H7 (cell line): ENCODE measurements at regions not wholly inside any gene's neighbourhood (a gene's known extent, or its start where the extent isn't known, plus 50 kb on each side); places are given as distances from the start of the nearest gene placed in this dataset.
"Not testable (repeated sequence)": the region's sequence is repeated elsewhere in the genome, so short reads cannot be mapped to it uniquely, and the experiment has no call there.

Experiments used
- DNase-seq: peaks from one replicate; pipeline ENCODE4 v3.0.0; 2012
- H3K27me3 ChIP-seq: 2 replicates; pipeline ENCODE4 v1.6.0; 2011; ENCODE audit warnings: mild to moderate bottlenecking, low read length; ENCODE audit not compliant: control insufficient read depth, insufficient read depth
- H3K36me3 ChIP-seq: replicated peaks from 2 replicates; pipeline ENCODE4 v1.5.1; 2011; ENCODE audit warnings: low read length; ENCODE audit not compliant: control insufficient read depth, insufficient read depth
- H3K4me3 ChIP-seq: 2 replicates; pipeline ENCODE4 v1.5.1; 2011; ENCODE audit warnings: low read depth, mild to moderate bottlenecking, control low read depth, low read length, moderate library complexity; ENCODE audit not compliant: insufficient read depth

- Histone ChIP-seq H3K4me3 (no peak overlapping the region), H3K27me3 (no peaks in the 10 kb centered on the region; the same call in 1 of the 2 replicates), H3K36me3 (no peaks in the 10 kb centered on the region)
- DNase-seq, result no peak
These were observed 253.9 kb downstream of the AGTPBP1 start for GRCh38 chr9:85487872-85488271.

- Histone ChIP-seq H3K4me3 (no peak overlapping the region), H3K36me3 (no peaks in the 10 kb centered on the region), H3K27me3 (no peaks in the 10 kb centered on the region; the same call in 1 of the 2 replicates)
- no peak for DNase-seq
These were observed 257.5 kb downstream of the AGTPBP1 start for GRCh38 chr9:85484235-85484634.

GRCh38 chr9:85483208-85483607 is 258.5 kb downstream of the AGTPBP1 start:
- no peaks in the 10 kb centered on the region for H3K36me3 ChIP-seq
- no peaks in the 10 kb centered on the region; the same call in 1 of the 2 replicates for H3K27me3 ChIP-seq
- no peak for DNase-seq

GRCh38 chr9:85479305-85479704 is 262.4 kb downstream of the AGTPBP1 start:
- DNase-seq, result no peak
- no peaks in the 10 kb centered on the region; the same call in 1 of the 2 replicates for H3K27me3 ChIP-seq
- H3K4me3 ChIP-seq, result no peak overlapping the region
- no peaks in the 10 kb centered on the region for H3K36me3 ChIP-seq

More at GRCh38 chr9:85483208-85483607, 258.5 kb downstream of the AGTPBP1 start:
- no peak overlapping the region for H3K4me3 ChIP-seq

- no peak for DNase-seq
- H3K36me3 ChIP-seq, result no peaks in the 10 kb centered on the region
These were observed 262.9 kb downstream of the AGTPBP1 start for GRCh38 chr9:85478847-85479246.

GRCh38 chr9:85474896-85475295 is 266.9 kb downstream of the AGTPBP1 start:
- H3K27me3 ChIP-seq, H3K36me3 ChIP-seq, H3K4me3 ChIP-seq, DNase-seq: not testable (repeated sequence)

More at GRCh38 chr9:85478847-85479246, 262.9 kb downstream of the AGTPBP1 start:
- Histone ChIP-seq H3K4me3 (no peak overlapping the region), H3K27me3 (no peaks in the 10 kb centered on the region; the same call in 1 of the 2 replicates)

- Histone ChIP-seq H3K27me3 (no peaks in the 10 kb centered on the region), H3K36me3 (no peaks in the 10 kb centered on the region), H3K4me3 (no peak overlapping the region)
- no peak for DNase-seq
These were observed 270.0 kb downstream of the AGTPBP1 start for GRCh38 chr9:85471791-85472190.

- Histone ChIP-seq H3K4me3 (no peak overlapping the region), H3K27me3 (no peaks in the 10 kb centered on the region), H3K36me3 (no peaks in the 10 kb centered on the region)
- peak; percentile 37 for DNase-seq
These were observed 272.7 kb downstream of the AGTPBP1 start for GRCh38 chr9:85469041-85469440.

- no peaks in the 10 kb centered on the region for H3K36me3 ChIP-seq
- no peaks in the 10 kb centered on the region for H3K27me3 ChIP-seq
- no peak overlapping the region for H3K4me3 ChIP-seq
- DNase-seq, result no peak
These were observed 274.9 kb downstream of the AGTPBP1 start for GRCh38 chr9:85466834-85467233.

GRCh38 chr9:85458114-85458864 is 283.5 kb downstream of the AGTPBP1 start:
- H3K4me3 ChIP-seq, result peak overlapping the region; percentile 16; the same call in 1 of the 2 replicates
- not testable (repeated sequence) for H3K36me3 ChIP-seq, H3K27me3 ChIP-seq, DNase-seq

GRCh38 chr9:85453850-85454249 is 287.9 kb downstream of the AGTPBP1 start:
- no peak overlapping the region for H3K4me3 ChIP-seq

GRCh38 chr9:85452841-85453240 is 288.9 kb downstream of the AGTPBP1 start:
- no peak for DNase-seq
- Histone ChIP-seq H3K4me3 (no peak overlapping the region), H3K27me3 (no peaks in the 10 kb centered on the region), H3K36me3 (no peaks in the 10 kb centered on the region)

More at GRCh38 chr9:85453850-85454249, 287.9 kb downstream of the AGTPBP1 start:
- Histone ChIP-seq H3K27me3 (no peaks in the 10 kb centered on the region), H3K36me3 (no peaks in the 10 kb centered on the region)
- DNase-seq, result no peak

- no peaks in the 10 kb centered on the region for H3K36me3 ChIP-seq
- H3K27me3 ChIP-seq, result no peaks in the 10 kb centered on the region
- no peak for DNase-seq
- H3K4me3 ChIP-seq, result no peak overlapping the region
These were observed 290.1 kb downstream of the AGTPBP1 start for GRCh38 chr9:85451680-85452079.

GRCh38 chr9:85445887-85446286 is 295.9 kb downstream of the AGTPBP1 start:
- DNase-seq, result no peak

GRCh38 chr9:85444243-85444642 is 297.5 kb downstream of the AGTPBP1 start:
- Histone ChIP-seq H3K27me3 (no peaks in the 10 kb centered on the region), H3K4me3 (no peak overlapping the region), H3K36me3 (no peaks in the 10 kb centered on the region)
- DNase-seq, result no peak

More at GRCh38 chr9:85445887-85446286, 295.9 kb downstream of the AGTPBP1 start:
- no peaks in the 10 kb centered on the region for H3K36me3 ChIP-seq
- no peak overlapping the region for H3K4me3 ChIP-seq
- no peaks in the 10 kb centered on the region for H3K27me3 ChIP-seq
